Epithelial cell of esophagus (primary cell): ENCODE measurements at regions not wholly inside any gene's neighbourhood (a gene's known extent, or its start where the extent isn't known, plus 50 kb on each side); places are given as distances from the start of the nearest gene placed in this dataset.
A peak's percentile ranks its signal among the peaks of the same experiment; 100 is the strongest.

Source experiments
- DNase-seq: peaks from one replicate; pipeline ENCODE4 v3.0.0; 2010; ENCODE audit warnings: low read depth
- H3K4me3 ChIP-seq: 2 replicates; pipeline ENCODE4 v1.5.1; 2011; ENCODE audit warnings: mild to moderate bottlenecking, low read length, control low read depth
- TF ChIP-seq, protein P1 (sequence below): IDR thresholded peaks from 2 replicates; pipeline ENCODE4 v1.5.1; 2011; ENCODE audit warnings: low read depth, mild to moderate bottlenecking, low read length, control low read depth, inconsistent platforms; ENCODE audit not compliant: insufficient read depth; ENCODE audit errors: missing control alignments

DNA sequence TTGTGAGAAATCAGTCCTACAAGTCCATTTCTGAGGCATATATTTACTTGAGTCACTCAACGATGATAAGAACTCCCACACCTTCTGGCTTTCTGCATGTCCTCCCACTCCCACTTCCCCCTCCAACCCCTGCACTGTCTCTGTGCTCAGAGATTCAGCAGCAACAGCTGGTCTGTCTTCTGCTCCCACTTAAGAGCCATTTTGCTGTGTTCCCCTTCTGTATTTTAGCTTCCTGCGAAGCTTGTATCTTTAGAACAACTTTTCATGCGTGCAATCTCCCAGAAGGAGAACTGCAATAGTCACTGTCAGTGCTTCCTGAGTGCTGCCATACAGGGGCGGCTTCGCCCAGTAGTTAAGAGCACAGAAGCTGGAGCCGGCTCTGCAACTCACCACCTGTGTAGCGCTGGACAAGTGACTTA, 90.0 kb upstream of the SPATA12 start:
- TF ChIP-seq, protein P1, sequence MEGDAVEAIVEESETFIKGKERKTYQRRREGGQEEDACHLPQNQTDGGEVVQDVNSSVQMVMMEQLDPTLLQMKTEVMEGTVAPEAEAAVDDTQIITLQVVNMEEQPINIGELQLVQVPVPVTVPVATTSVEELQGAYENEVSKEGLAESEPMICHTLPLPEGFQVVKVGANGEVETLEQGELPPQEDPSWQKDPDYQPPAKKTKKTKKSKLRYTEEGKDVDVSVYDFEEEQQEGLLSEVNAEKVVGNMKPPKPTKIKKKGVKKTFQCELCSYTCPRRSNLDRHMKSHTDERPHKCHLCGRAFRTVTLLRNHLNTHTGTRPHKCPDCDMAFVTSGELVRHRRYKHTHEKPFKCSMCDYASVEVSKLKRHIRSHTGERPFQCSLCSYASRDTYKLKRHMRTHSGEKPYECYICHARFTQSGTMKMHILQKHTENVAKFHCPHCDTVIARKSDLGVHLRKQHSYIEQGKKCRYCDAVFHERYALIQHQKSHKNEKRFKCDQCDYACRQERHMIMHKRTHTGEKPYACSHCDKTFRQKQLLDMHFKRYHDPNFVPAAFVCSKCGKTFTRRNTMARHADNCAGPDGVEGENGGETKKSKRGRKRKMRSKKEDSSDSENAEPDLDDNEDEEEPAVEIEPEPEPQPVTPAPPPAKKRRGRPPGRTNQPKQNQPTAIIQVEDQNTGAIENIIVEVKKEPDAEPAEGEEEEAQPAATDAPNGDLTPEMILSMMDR = no peak
- no peak for DNase-seq
- H3K4me3 ChIP-seq = no peak overlapping the region

DNA sequence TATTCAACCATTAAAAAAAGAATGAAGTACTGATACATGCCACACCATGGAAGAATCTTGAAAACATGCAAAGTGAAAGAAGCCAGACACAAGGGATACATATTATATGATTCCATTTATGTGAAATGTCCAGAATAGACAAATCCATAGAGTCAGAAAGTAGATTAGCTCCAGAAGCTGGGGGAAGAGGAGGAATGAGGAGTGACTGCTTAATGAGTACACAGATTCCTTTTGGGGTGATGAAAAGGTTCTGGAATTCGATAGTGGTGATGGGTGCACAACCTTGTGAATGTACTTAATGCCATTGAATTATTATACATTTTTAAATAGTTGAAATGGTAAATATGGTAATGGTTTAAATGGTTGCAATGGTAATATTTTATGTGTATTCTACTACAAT, 90.6 kb upstream of the SPATA12 start:
- no peak overlapping the region for H3K4me3 ChIP-seq
- TF ChIP-seq, protein P1 = no peak
- no peak for DNase-seq

DNA sequence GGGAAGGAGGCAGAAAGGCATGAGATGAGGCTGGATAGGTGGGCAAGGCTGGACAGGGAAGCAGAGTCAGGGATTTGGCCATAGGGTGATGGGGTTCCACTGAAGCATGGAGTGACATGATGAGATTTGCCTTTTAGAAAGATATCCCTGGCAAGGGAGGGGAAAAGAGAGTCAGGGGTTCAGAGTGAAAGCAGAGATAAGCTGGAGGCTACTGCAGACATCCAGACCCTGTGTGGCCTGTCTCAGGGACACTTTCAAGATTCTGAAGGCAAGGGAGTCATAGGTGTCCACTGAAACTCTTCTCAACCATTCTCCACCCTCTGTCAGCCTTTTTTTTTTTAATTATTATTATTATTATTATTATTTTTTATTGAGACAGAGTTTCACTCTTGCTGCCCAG, 94.0 kb upstream of the SPATA12 start:
- TF ChIP-seq, protein P1 = no peak
- no peak for DNase-seq
- no peak overlapping the region for H3K4me3 ChIP-seq

DNA sequence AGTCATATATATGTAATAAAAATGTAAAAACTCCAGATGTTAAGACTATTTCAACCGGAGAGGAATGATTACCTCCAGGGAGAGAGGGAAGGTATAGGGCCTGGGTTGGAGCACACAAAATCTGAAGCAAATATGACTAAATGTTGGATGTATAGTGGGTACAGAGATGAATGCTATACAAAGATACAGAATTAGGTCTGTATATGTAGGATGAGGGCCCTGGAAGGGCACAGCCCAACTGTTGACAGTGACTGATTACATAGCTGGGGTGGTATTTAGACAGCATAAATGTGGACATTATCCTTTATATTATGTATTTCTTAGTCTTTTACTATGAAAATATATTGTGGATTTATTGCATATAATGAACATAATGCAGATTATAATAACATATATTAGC, 94.4 kb upstream of the SPATA12 start:
- TF ChIP-seq, protein P1 = peak; percentile 8
- H3K4me3 ChIP-seq = no peak overlapping the region
- no peak for DNase-seq

DNA sequence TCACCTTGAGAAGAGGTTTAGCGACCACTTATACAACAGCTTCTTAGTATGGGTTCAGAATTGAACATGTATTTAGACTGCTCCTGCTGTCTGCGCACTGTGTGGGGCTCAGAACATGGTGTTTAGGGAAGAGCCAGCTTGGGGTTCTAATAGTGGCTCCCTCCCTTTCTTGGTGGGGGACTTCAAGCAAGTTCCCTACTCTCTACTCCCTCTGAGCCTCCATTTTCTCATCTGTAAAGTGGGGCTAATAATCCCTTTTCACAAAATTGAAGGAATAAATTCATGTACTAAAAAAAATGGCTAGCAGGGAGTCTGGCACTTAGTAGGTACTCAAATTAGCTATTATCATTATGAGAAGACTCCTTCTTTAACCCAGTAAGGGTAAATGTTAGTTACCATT, 97.5 kb upstream of the SPATA12 start:
- TF ChIP-seq, protein P1 = no peak
- DNase-seq = no peak
- no peak overlapping the region for H3K4me3 ChIP-seq

DNA sequence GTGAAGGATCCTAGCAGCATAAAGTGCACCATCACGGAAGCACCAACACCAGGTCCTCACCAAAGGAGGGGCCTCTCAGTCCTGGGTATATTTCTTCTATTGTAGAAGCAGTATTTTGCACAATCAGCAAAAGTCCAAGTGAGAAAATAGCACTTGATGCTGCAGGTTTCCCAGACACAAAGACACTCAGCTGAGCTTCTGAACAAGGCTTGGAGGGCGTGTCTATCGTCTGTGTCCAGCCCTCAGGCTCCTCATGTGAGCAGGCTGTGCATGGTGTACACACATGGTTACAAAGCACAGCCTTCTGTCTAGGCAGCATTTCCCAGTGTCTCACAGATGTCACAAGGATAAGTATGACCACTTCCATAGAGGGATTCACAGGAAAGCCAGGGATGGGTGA, 98.3 kb upstream of the SPATA12 start:
- DNase-seq = peak; percentile 48
- no peak overlapping the region for H3K4me3 ChIP-seq
- TF ChIP-seq, protein P1 = no peak

DNA sequence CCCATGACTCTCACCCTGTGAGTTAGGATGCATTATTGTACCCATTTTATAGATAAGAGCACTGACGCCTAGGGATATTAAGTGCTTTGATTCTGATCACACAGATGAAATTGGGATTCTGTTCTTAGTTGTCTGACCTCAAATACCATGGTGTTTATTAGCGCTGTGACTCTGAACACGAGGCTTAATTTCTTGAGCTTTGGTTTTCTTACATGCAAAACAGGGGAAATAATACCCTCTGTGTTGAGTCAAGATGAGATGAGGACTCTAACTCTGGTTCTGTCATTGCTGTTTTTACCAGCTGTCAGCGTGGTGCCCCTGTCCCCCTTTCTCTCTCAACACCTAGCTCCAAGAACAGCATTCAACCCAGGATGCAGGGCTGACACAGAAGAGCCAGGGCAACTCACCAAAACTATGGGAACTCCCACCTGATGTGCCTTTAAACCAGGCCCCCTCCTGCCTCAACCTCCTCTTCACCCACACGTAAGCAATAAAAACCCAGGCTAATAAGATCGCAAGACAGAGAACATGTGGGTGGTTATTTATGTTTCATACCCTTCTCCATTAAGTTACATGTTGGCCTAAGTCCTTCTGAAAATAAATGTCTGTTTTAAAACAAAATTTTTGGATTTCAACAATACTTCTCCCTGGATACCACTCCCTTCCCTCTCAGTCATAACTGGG, 100.1 kb upstream of the SPATA12 start:
- TF ChIP-seq, protein P1 = no peak
- no peak for DNase-seq

More for the DNA sequence above, 100.1 kb upstream of the SPATA12 start:
- no peak overlapping the region for H3K4me3 ChIP-seq
